ENCODE measurements at regions not wholly inside any gene's neighbourhood (a gene's known extent, or its start where the extent isn't known, plus 50 kb on each side); places are given as distances from the start of the nearest gene placed in this dataset.

GRCh38 chr6:22833191-22833590, 263.8 kb downstream of the HDGFL1 start:
- CTCF ChIA-PET: no interaction called here

More at GRCh38 chr6:22833191-22833590, 263.8 kb downstream of the HDGFL1 start:
- Histone ChIP-seq H3K56ac (ENCODE audit: extremely low read depth, insufficient read depth, low read length) (no peak overlapping the region), H3K14ac (replicated peaks; ENCODE audit: low read depth, low read length) (no peak overlapping the region), H3K9me3 (ENCODE audit: control insufficient read depth, insufficient read depth, low read length) (no peaks in the 10 kb centered on the region), H3K18ac (ENCODE audit: low read depth, low read length) (no peak overlapping the region), H4K20me1 (ENCODE audit: insufficient read depth, low read length) (no peaks in the 10 kb centered on the region), H4K5ac (ENCODE audit: low read depth, low read length) (no peak overlapping the region), H2BK5ac (ENCODE audit: low read depth, low read length, poor library complexity, severe bottlenecking) (no peak overlapping the region), H3K27ac (ENCODE audit: insufficient read depth, low read length) (no peak overlapping the region), H3K9ac (ENCODE audit: low read depth, low read length) (no peak overlapping the region), H4K91ac (ENCODE audit: insufficient read depth, low read depth, low read length) (no peak overlapping the region), H3K4me3 (ENCODE audit: insufficient read depth, low read depth, low read length) (no peak overlapping the region), H2BK20ac (ENCODE audit: low read depth, low read length) (no peak overlapping the region), H3K4me2 (ENCODE audit: low read depth, low read length) (no peak overlapping the region), H2AK9ac (replicated peaks; ENCODE audit: low read depth, low read length, poor library complexity) (no peak overlapping the region), H3K4me1 (ENCODE audit: control insufficient read depth, insufficient read depth, low read length) (peaks cover 4% of the 10 kb centered on the region), H3K36me3 (ENCODE audit: control insufficient read depth, insufficient read depth, low read length) (no peaks in the 10 kb centered on the region), H2BK120ac (ENCODE audit: low read depth, low read length) (no peak overlapping the region), H3K4ac (ENCODE audit: low read depth, low read length) (no peak overlapping the region), H3K79me1 (ENCODE audit: low read depth in 1 of 2, low read length in 2 of 2) (no peaks in the 10 kb centered on the region), H3K23ac (ENCODE audit: low read depth, low read length) (no peak overlapping the region), H3K9me1 (ENCODE audit: insufficient read depth, low read length) (no peaks in the 10 kb centered on the region), H2BK15ac (ENCODE audit: low read depth, low read length) (no peak overlapping the region), H2AFZ (replicated peaks; ENCODE audit: low read length, poor library complexity) (no peak overlapping the region), H4K8ac (ENCODE audit: low read depth in 2 of 2, low read length in 2 of 2) (no peak overlapping the region), H2AK5ac (ENCODE audit: low read depth, low read length) (no peak overlapping the region), H3K27me3 (ENCODE audit: control insufficient read depth, insufficient read depth, low read length) (no peaks in the 10 kb centered on the region)
- ATAC-seq (ENCODE audit: low read depth): no peak
- BruUV-seq (replicated peaks): no TSS peak
- intact Hi-C loops (cut with micrococcal nuclease): no loop called here
- POLR2A ChIA-PET (ENCODE audit: unreplicated experiment): no interaction called here
- TF ChIP-seq POLR2A (IDR thresholded peaks at IDR 0.05; ENCODE audit: low read depth, low read length) (no peak), ELK1 (IDR thresholded peaks at IDR 0.05; ENCODE audit: borderline replicate concordance, low read depth, low read length) (no peak), RFX5 (IDR thresholded peaks at IDR 0.05; ENCODE audit: low read depth, low read length) (no peak), CEBPB (IDR thresholded peaks at IDR 0.05; ENCODE audit: low read depth, low read length) (no peak), MXI1 (IDR thresholded peaks at IDR 0.05; ENCODE audit: borderline replicate concordance, low read depth, low read length) (no peak)
- TF ChIP-seq, protein P1, sequence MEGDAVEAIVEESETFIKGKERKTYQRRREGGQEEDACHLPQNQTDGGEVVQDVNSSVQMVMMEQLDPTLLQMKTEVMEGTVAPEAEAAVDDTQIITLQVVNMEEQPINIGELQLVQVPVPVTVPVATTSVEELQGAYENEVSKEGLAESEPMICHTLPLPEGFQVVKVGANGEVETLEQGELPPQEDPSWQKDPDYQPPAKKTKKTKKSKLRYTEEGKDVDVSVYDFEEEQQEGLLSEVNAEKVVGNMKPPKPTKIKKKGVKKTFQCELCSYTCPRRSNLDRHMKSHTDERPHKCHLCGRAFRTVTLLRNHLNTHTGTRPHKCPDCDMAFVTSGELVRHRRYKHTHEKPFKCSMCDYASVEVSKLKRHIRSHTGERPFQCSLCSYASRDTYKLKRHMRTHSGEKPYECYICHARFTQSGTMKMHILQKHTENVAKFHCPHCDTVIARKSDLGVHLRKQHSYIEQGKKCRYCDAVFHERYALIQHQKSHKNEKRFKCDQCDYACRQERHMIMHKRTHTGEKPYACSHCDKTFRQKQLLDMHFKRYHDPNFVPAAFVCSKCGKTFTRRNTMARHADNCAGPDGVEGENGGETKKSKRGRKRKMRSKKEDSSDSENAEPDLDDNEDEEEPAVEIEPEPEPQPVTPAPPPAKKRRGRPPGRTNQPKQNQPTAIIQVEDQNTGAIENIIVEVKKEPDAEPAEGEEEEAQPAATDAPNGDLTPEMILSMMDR (conservative IDR thresholded peaks at IDR 0.05; ENCODE audit: low read depth, low read length): no peak
- in situ Hi-C loops (cut with MboI; ENCODE audit: low sequenced_read_pairs): no loop called here
- no peak for DNase-seq
- dilution Hi-C loops (cut with HindIII; ENCODE audit: low sequenced_read_pairs, unreplicated experiment): no loop called here
- 67% methylated on average over 2 of the region's 3 CpGs; no CpG with 5 or more reads in 1 of the 2 experiments for WGBS, 2 experiments (ENCODE audit: extremely low coverage in 2 of 2, insufficient read length in 1 of 2)
